SKM-1 treated with dmso at 0.1 percent for 144 hours (cell line): ENCODE measurements at regions not wholly inside any gene's neighbourhood (a gene's known extent, or its start where the extent isn't known, plus 50 kb on each side); places are given as distances from the start of the nearest gene placed in this dataset.

ENCODE experiments used
- DNase-seq: peaks from one replicate; lab custom pipeline; 2025; ENCODE audit not compliant: unreplicated experiment; lab: John Stamatoyannopoulos, UW

- no peak for DNase-seq
These were observed 188.0 kb upstream of the HDDC2 start for GRCh38 chr6:125489579-125490285.

DNA sequence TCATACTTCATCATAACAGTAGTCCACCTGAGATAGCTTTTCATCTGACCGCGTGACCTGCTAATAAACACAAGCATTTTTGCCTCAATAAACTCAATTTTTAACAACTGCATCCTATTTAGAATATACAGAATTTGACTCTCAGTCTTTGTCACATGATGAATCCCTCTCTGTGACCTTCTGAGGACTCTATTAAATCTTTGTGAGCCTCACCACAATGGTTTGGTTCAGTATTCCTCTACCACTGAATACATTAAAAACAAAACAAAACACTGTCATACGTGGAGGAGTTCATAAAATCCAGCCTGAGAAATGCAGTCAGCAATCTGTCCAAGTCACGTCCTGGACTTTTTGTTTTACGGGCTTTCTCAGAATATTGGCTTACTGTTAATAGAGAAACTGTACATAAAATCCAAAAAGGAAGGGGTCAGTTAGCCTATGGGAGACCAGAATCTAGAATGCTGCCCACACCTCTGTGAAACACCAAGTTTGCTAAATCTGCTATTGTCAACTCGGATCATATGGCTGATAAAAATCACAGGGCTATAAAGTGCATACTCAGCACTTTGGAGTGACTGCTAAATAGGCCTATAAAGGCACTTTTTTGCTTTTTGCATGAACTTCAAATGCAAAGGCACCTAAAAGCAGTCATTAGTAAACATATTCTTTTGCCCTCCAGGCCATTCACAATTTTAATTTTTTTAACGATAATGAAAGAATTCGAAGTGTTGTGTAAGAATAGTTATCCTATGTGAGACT is 190.3 kb upstream of the HDDC2 start:
- DNase-seq, result no peak

DNA sequence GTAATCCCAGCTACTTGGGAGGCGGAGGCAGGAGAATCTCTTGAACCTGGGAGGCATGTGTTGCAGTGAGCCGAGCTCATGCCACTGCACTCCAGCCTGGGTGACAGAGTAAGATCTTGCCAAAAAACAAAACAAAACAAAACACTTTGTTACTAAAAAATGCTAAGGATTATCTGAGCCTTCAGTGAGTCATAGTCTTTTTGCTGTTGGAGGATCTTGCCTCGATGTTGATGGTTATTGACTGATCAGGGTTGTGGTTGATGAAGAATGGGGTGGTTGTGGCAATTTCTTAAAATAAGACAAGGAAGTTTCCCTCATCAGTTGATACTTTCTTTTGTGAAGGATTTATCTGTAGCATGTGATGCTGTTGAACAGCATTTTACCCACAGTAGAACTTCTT is 196.8 kb upstream of the HDDC2 start:
- DNase-seq, result no peak

DNA sequence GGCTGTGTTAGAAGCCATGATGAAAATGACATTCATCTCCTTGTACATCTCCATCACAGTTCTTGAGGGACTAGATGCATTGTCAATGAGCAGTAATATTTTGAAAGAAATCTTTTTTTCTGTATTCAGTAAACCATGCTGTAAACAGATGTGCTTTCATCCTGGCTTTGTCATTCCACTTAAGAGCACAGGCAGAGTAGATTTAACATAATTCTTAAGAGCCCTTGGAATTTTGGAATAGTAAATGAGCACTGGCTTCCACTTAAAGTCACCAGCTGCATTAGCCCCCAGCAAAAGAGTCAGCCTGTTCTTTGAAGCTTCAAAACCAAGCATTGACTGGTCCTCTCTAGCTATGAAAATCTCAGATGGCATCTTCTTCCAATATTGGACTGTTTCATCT is 197.8 kb upstream of the HDDC2 start:
- no peak for DNase-seq

GRCh38 chr6:125503181-125503580 is 201.4 kb upstream of the HDDC2 start:
- no peak for DNase-seq

- no peak for DNase-seq
These were observed 206.4 kb upstream of the HDDC2 start for GRCh38 chr6:125507987-125508655.

GRCh38 chr6:125508793-125509192 is 207.0 kb upstream of the HDDC2 start:
- DNase-seq, result no peak

GRCh38 chr6:125509477-125509876 is 207.7 kb upstream of the HDDC2 start:
- DNase-seq, result no peak

DNA sequence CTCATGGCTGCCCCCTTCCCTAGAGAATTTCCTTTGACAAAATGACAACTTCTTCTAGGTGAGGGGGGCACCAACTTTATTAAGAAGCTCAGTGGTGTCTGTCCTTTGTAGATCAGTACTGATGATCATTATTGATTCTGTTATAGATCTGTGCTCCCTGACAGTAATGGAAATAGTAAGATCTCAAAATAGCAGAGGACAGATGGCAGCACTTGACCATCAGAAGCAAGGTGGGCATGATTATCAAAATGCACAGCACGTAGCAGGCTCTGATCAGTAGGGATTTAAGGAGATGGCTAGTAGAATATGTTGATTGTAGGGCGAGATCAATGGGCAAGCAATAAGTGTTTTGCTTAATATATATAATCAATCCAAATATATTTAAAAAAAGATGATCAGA is 208.6 kb upstream of the HDDC2 start:
- DNase-seq, result no peak

DNA sequence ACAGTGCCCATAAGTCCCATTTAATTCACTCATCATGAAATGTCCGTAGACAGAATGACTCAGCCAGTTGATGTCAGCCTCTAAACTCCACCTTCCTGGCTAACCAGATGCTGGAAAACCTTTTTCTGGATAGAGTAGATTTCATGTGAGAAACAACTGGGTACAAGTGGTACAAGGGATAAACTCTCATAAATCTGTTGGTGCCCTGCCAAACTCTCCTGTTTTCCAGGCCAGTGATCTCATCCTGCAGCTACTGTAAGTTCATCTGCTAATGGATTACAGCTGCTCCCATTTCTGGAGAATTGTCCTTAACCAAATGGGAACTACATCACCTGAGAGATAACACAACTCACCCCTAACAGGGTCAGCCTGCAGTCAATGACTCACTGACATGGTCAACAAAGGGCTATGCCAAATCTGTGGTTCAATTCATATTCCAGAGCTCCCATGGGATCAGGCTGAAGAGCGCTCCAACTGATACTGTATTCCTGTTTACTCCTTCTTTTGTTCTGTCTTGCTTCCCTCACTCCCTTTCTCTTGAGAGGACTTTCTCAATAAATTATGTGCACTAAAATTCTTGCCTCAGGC is 210.1 kb upstream of the HDDC2 start:
- no peak for DNase-seq

DNA sequence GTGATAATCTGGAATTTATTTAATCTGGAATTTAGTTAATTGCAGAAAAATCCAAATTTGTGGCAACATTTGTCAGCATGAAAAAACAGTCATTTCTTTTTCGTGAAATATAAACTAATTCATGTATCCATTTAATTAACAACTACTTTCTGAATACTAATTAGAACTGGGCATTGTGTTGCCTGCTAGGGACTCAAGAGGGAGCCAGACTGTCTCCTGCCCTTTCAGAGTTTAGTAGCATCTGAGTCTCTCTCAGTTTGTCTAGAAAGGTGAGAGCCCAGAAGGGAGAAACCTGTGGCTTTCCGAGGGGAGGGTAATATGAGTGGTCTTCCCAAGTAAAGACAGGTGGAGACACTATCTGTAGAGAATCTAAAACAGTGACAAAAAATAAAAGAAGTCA is 210.9 kb upstream of the HDDC2 start:
- DNase-seq, result no peak

DNA sequence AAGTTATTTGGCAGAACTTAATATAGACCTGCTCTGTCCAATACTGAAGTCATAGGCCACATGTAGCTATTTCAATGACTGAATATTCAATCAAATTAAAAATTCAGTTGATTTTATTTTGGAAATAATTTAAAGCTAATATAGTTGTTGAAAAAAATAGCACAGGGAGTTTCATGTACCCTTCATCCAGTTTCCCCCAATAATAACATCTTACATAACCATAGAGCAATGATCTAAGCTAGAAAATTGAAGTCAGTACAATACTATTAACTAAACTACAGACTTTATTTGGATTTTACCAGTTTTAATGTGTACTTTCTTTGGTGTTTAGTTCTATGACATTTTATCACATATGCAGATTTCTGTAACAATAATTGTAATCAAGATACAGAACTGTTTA is 212.2 kb upstream of the HDDC2 start:
- no peak for DNase-seq

DNA sequence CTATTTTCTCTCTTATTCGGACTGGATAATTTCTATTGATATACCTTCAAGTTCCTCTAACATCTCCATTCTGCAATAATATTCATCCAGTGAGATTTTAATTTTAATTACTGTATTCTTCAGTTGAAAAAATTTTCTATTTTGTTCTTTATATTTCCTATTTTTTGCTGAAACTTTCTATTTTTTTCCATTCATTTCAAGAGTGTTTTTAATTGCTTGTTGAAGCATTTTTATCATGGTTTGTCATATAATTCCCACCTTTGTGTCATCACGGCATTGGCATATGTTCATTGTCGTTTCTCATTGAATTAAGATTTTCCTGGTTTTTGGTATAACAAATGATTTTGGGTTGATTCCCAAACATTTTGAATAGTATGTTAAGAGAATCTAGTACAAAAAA is 214.9 kb upstream of the HDDC2 start:
- DNase-seq, result no peak

DNA sequence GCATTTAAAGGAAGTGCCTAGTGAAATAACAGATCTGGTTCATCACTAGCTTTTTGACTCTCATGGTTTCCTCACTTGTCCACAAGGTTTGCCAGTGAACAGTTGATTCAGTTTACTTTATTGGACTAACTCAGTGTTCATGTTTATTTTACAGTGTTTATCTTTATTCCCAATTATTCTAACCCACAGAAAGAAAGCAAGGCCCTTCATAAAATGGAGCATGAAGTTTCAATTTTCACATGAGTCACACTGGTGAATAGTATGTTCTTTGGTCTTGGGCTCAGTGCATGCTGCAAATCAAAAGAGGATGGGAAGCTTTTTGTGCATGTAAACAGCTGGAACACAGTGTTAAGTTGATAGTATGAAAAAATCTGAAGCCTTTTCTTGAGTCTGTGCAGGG is 217.6 kb upstream of the HDDC2 start:
- no peak for DNase-seq

DNA sequence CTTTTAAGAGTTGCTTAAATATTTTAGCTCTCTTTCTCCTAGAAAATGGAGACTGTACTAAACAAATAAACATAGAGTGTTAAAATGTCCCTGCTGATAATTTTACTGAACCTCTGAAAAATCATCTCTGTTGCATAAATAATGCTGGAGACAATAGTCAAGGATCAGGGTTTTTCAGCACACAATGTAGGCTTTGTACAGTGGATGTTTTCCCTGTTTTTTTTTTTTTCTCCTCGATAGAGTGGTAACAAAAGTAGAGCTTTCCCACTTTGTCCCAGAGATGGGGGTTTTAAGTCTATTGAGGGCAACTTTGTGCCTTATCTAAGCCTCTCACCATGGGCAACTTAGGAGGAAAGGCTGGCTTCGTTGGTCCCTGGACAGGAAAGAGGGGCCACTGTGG is 222.6 kb upstream of the HDDC2 start:
- DNase-seq, result no peak

DNA sequence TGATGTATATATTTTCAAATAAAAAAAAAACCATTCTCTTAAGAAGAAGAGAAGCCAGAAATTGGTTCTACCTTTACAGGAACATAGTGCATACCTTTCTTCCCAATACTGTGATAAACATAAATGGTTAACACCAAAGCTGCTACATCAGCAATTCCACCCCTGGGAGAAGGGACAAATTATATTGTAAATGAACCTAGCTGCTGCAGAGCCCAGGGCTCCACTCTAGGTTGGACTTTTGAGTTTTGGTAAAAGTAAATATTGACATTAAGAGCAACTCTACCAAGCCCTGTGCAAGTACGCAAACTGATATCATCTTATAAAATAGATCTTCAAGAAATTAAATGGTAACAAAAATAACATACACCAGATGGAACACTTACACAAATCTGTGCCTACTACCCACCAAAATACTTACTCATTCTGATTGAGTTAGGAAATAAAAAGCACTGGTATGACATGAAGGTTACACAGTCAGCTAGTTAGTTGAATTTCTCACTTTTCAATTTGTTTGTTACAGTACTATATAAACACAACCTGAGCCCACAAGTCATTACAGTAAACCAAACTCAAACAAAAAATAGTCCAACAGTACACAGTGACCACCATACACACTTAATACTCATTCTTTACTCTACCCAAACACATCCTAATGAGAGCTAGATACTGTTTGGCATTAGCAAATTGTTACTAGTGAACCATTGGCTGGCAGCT is 223.3 kb upstream of the HEY2 start:
- no peak for DNase-seq

- DNase-seq, result no peak
These were observed 220.8 kb upstream of the HEY2 start for GRCh38 chr6:125528621-125529041.

GRCh38 chr6:125529061-125529460 is 220.4 kb upstream of the HEY2 start:
- DNase-seq, result no peak

DNA sequence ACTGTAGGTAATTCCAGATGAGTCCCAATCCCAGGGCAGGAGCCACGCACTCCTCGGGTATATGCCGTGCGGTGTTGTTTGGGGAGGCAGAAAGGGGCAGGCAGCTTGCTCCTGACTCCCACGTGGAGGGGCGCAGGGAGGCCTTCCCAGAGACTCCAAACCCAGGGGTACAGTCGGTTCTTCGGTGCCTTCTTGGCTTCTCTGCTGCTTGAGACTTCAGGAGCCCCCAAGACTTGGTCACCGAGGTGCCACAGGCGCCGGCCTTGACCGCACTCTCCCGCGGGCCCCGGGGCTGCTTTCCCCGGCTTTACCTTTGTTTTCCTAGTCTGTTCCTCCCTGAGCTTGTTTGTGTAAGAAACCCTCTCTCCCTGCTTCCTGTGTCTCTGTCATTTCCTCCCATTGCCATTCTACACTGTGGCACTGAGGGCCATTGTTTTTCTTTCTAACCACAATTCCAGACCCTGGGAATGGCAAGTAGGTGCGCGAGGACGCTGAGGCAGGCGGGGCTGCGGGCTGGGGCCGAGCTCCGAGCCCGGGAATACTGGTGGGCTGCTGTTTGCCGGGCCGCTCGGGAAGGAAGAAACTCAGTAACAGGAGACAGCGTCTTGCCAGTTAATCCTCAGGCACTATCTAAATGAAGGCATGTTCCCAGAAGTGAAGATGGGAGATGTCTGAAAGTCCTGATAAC is 215.6 kb upstream of the HEY2 start:
- DNase-seq, result no peak

DNA sequence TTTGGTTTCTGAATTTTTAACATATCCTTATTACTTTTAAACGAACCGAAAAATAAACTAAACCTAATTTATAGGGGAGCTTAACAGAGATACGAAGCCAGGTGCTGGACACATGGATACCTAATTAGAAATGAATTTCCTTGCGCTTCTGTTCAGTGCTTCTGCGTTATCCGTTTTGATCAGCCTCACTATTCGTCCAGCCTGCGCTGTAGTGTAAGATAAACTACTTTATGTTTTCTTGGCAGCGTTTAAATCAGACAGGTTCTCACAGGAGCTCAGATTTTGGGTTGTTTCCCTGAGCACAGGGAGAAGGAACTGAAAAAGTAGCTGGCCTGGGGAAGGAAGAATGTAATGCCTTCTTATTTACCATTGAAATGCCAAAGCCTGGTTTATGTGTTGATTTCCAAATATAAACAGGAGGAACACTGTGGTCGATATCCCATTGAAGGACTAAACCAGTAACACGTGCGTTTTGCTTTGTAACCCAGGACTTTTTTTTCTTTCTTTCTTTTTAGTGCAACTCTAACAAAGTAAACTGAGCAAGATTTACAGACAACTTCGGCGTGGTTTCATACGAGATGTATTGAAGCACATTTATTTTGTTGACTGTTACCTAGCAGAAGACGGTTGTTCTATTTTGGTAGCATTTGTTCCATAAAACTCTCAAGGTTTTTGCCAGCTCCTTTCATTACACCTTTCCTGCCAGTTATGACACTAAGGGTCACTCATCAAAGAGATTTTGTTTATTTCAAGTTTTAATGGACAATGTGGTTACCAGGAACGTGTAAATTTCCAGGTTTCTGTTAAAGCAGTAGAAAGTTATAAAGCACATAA is 214.8 kb upstream of the HEY2 start:
- DNase-seq, result no peak
